ENCODE measurements at regions not wholly inside any gene's neighbourhood (a gene's known extent, or its start where the extent isn't known, plus 50 kb on each side); places are given as distances from the start of the nearest gene placed in this dataset.

GRCh38 chr1:232307296-232308017 is 322.5 kb downstream of the SIPA1L2 start:
- H3K27ac ChIP-seq = no peak overlapping the region
- H3K4me3 ChIP-seq = no peak overlapping the region
- no peaks in the 10 kb centered on the region for H3K27me3 ChIP-seq
- peaks cover 0 to 14% of the 10 kb centered on the region in 2 donors for H3K4me1 ChIP-seq
- H3K36me3 ChIP-seq = no peaks in the 10 kb centered on the region
- no peaks in the 10 kb centered on the region for H3K9me3 ChIP-seq
- no peak for DNase-seq (ENCODE audit: low spot score)
- TF ChIP-seq CTCF (IDR thresholded peaks at IDR 0.05) = no peak

GRCh38 chr1:232306269-232306961 is 323.5 kb downstream of the SIPA1L2 start:
- no peaks in the 10 kb centered on the region for H3K27me3 ChIP-seq
- DNase-seq (ENCODE audit: low spot score) = no peak
- no peaks in the 10 kb centered on the region for H3K36me3 ChIP-seq
- H3K4me3 ChIP-seq = no peak overlapping the region
- H3K27ac ChIP-seq = peak overlapping the region in 1 of 2 donors; percentile 48
- no peaks in the 10 kb centered on the region for H3K9me3 ChIP-seq
- H3K4me1 ChIP-seq = peaks cover 0 to 14% of the 10 kb centered on the region in 2 donors
- peak in 1 of 2 donors; percentile 53 for TF ChIP-seq CTCF (IDR thresholded peaks at IDR 0.05)

GRCh38 chr1:232305050-232305449 is 324.9 kb downstream of the SIPA1L2 start:
- no peaks in the 10 kb centered on the region for H3K9me3 ChIP-seq
- no peaks in the 10 kb centered on the region for H3K36me3 ChIP-seq
- no peak for DNase-seq (ENCODE audit: low spot score)
- no peak overlapping the region for H3K4me3 ChIP-seq
- TF ChIP-seq CTCF (IDR thresholded peaks at IDR 0.05) = no peak
- H3K27ac ChIP-seq = no peak overlapping the region
- H3K27me3 ChIP-seq = no peaks in the 10 kb centered on the region
- peaks cover 0 to 14% of the 10 kb centered on the region in 2 donors for H3K4me1 ChIP-seq

- Histone ChIP-seq H3K27me3 (no peaks in the 10 kb centered on the region), H3K9me3 (no peaks in the 10 kb centered on the region), H3K27ac (no peak overlapping the region), H3K36me3 (no peaks in the 10 kb centered on the region), H3K4me1 (peaks cover 0 to 14% of the 10 kb centered on the region in 2 donors), H3K4me3 (no peak overlapping the region)
- no peak for DNase-seq (ENCODE audit: low spot score)
- no peak for TF ChIP-seq CTCF (IDR thresholded peaks at IDR 0.05)
Measured at GRCh38 chr1:232303222-232303620, 326.7 kb downstream of the SIPA1L2 start.

- no peaks in the 10 kb centered on the region for H3K27me3 ChIP-seq
- H3K27ac ChIP-seq = no peak overlapping the region
- no peak overlapping the region for H3K4me3 ChIP-seq
- no peak for DNase-seq (ENCODE audit: low spot score)
- no peak for TF ChIP-seq CTCF (IDR thresholded peaks at IDR 0.05)
- H3K36me3 ChIP-seq = no peaks in the 10 kb centered on the region
- H3K9me3 ChIP-seq = no peaks in the 10 kb centered on the region
- H3K4me1 ChIP-seq = peaks cover 0 to 14% of the 10 kb centered on the region in 2 donors
Measured at GRCh38 chr1:232302376-232303221, 327.3 kb downstream of the SIPA1L2 start.

Measured in right atrium auricular region (tissue), 2 donors.